ENCODE measurements at regions not wholly inside any gene's neighbourhood (a gene's known extent, or its start where the extent isn't known, plus 50 kb on each side); places are given as distances from the start of the nearest gene placed in this dataset.

GRCh38 chr11:34824425-34824824 lies 91.8 kb downstream of the APIP start:
- no peak for ATAC-seq (ENCODE audit: low read depth)
- Histone ChIP-seq H2BK15ac (ENCODE audit: low read depth, low read length) (no peak overlapping the region), H2AFZ (replicated peaks; ENCODE audit: low read length, poor library complexity) (no peak overlapping the region), H3K27me3 (ENCODE audit: control insufficient read depth, insufficient read depth, low read length) (peaks cover 11% of the 10 kb centered on the region), H3K56ac (ENCODE audit: extremely low read depth, insufficient read depth, low read length) (no peak overlapping the region), H3K14ac (replicated peaks; ENCODE audit: low read depth, low read length) (no peak overlapping the region), H3K4me2 (ENCODE audit: low read depth, low read length) (no peak overlapping the region), H3K27ac (ENCODE audit: insufficient read depth, low read length) (no peak overlapping the region), H4K8ac (ENCODE audit: low read depth in 2 of 2, low read length in 2 of 2) (no peak overlapping the region), H4K20me1 (ENCODE audit: insufficient read depth, low read length) (no peaks in the 10 kb centered on the region), H3K18ac (ENCODE audit: low read depth, low read length) (no peak overlapping the region), H3K9me1 (ENCODE audit: insufficient read depth, low read length) (no peaks in the 10 kb centered on the region), H2BK20ac (ENCODE audit: low read depth, low read length) (no peak overlapping the region), H4K91ac (ENCODE audit: insufficient read depth, low read depth, low read length) (no peak overlapping the region), H3K23ac (ENCODE audit: low read depth, low read length) (no peak overlapping the region), H2BK120ac (ENCODE audit: low read depth, low read length) (no peak overlapping the region), H3K4me1 (ENCODE audit: control insufficient read depth, insufficient read depth, low read length) (no peaks in the 10 kb centered on the region), H4K5ac (ENCODE audit: low read depth, low read length) (no peak overlapping the region), H3K9me3 (ENCODE audit: control insufficient read depth, insufficient read depth, low read length) (no peaks in the 10 kb centered on the region), H3K36me3 (ENCODE audit: control insufficient read depth, insufficient read depth, low read length) (no peaks in the 10 kb centered on the region), H3K9ac (ENCODE audit: low read depth, low read length) (no peak overlapping the region), H2AK5ac (ENCODE audit: low read depth, low read length) (no peak overlapping the region), H3K4me3 (ENCODE audit: insufficient read depth, low read depth, low read length) (no peak overlapping the region), H2AK9ac (replicated peaks; ENCODE audit: low read depth, low read length, poor library complexity) (no peak overlapping the region), H2BK5ac (ENCODE audit: low read depth, low read length, poor library complexity, severe bottlenecking) (no peak overlapping the region), H3K79me1 (ENCODE audit: low read depth in 1 of 2, low read length in 2 of 2) (no peaks in the 10 kb centered on the region), H3K4ac (ENCODE audit: low read depth, low read length) (no peak overlapping the region)
- in situ Hi-C loops (cut with MboI; ENCODE audit: low sequenced_read_pairs) (no loop called here), dilution Hi-C loops (cut with HindIII; ENCODE audit: low sequenced_read_pairs, unreplicated experiment) (no loop called here), intact Hi-C loops (cut with micrococcal nuclease) (no loop called here)
- TF ChIP-seq RAD21 (IDR thresholded peaks at IDR 0.05; ENCODE audit: low read length): no peak
- TF ChIP-seq USF2 (IDR thresholded peaks at IDR 0.05; ENCODE audit: low read depth, low read length): no peak
- TF ChIP-seq MAFK (IDR thresholded peaks at IDR 0.05; ENCODE audit: low read depth, low read length): no peak
- no peak for TF ChIP-seq RCOR1 (IDR thresholded peaks at IDR 0.05; ENCODE audit: insufficient replicate concordance, low read length)
- TF ChIP-seq MAZ (IDR thresholded peaks at IDR 0.05; ENCODE audit: borderline replicate concordance, low read depth, low read length): no peak
- no peak for TF ChIP-seq BHLHE40 (IDR thresholded peaks at IDR 0.05; ENCODE audit: low read depth, low read length)
- no peak for TF ChIP-seq FOS (IDR thresholded peaks at IDR 0.05; ENCODE audit: low read depth, low read length)
- no peak for TF ChIP-seq NFE2L2 (IDR thresholded peaks at IDR 0.05; ENCODE audit: low read depth, low read length)
- TF ChIP-seq CEBPB (IDR thresholded peaks at IDR 0.05; ENCODE audit: low read depth, low read length): no peak
- TF ChIP-seq RFX5 (IDR thresholded peaks at IDR 0.05; ENCODE audit: low read depth, low read length): no peak
- no peak for TF ChIP-seq MXI1 (IDR thresholded peaks at IDR 0.05; ENCODE audit: borderline replicate concordance, low read depth, low read length)
- TF ChIP-seq POLR2A (IDR thresholded peaks at IDR 0.05; ENCODE audit: low read depth, low read length): no peak
- TF ChIP-seq SMC3 (IDR thresholded peaks at IDR 0.05; ENCODE audit: low read depth, low read length): no peak
- TF ChIP-seq ELK1 (IDR thresholded peaks at IDR 0.05; ENCODE audit: borderline replicate concordance, low read depth, low read length): no peak
- no peak for TF ChIP-seq CTCF (conservative IDR thresholded peaks at IDR 0.05; ENCODE audit: low read depth, low read length)
- POLR2A ChIA-PET (ENCODE audit: unreplicated experiment): interaction anchor here (0.5 kb wide), 1 partner anchor 816 kb away, joined by 3 read pairs; no protein-coding TSS in a partner anchor
- BruUV-seq (replicated peaks): no TSS peak
- DNase-seq: no peak
- CTCF ChIA-PET: no interaction called here
